HG03139 (cell line): ENCODE measurements at regions not wholly inside any gene's neighbourhood (a gene's known extent, or its start where the extent isn't known, plus 50 kb on each side); places are given as distances from the start of the nearest gene placed in this dataset.

Experiments used
- ATAC-seq: cut with Tn5 transposase; IDR thresholded peaks from one replicate; pipeline ENCODE4 v1.9.1; 2021; ENCODE audit not compliant: unreplicated experiment

- no peak for ATAC-seq
These were observed 360.4 kb downstream of the KLF5 start for GRCh38 chr13:73419186-73419585.

GRCh38 chr13:73417012-73417615 lies 358.3 kb downstream of the KLF5 start:
- no peak for ATAC-seq

- no peak for ATAC-seq
These were observed 357.3 kb downstream of the KLF5 start for GRCh38 chr13:73416093-73416492.

- no peak for ATAC-seq
These were observed 354.9 kb downstream of the KLF5 start for GRCh38 chr13:73413656-73414055.

GRCh38 chr13:73412933-73413332 lies 354.1 kb downstream of the KLF5 start:
- ATAC-seq = no peak

- ATAC-seq = no peak
These were observed 352.4 kb downstream of the KLF5 start for GRCh38 chr13:73411067-73411809.

- ATAC-seq = no peak
These were observed 347.6 kb downstream of the KLF5 start for GRCh38 chr13:73406454-73406853.

- no peak for ATAC-seq
These were observed 345.8 kb downstream of the KLF5 start for GRCh38 chr13:73404581-73404980.

GRCh38 chr13:73403355-73404120 lies 344.7 kb downstream of the KLF5 start:
- no peak for ATAC-seq

GRCh38 chr13:73401769-73402168 lies 343.0 kb downstream of the KLF5 start:
- ATAC-seq = no peak

- no peak for ATAC-seq
These were observed 340.8 kb downstream of the KLF5 start for GRCh38 chr13:73399347-73400216.

- no peak for ATAC-seq
These were observed 338.9 kb downstream of the KLF5 start for GRCh38 chr13:73397496-73398305.

- no peak for ATAC-seq
These were observed 335.3 kb downstream of the KLF5 start for GRCh38 chr13:73394066-73394465.

- ATAC-seq = no peak
These were observed 331.3 kb downstream of the KLF5 start for GRCh38 chr13:73390100-73390499.

- ATAC-seq = no peak
These were observed 329.8 kb downstream of the KLF5 start for GRCh38 chr13:73388586-73388985.

GRCh38 chr13:73387318-73387717 lies 328.5 kb downstream of the KLF5 start:
- no peak for ATAC-seq

- ATAC-seq = no peak
These were observed 327.0 kb downstream of the KLF5 start for GRCh38 chr13:73385848-73386247.

- ATAC-seq = no peak
These were observed 314.1 kb downstream of the KLF5 start for GRCh38 chr13:73372666-73373627.

GRCh38 chr13:73370066-73370465 lies 311.3 kb downstream of the KLF5 start:
- no peak for ATAC-seq
